Breast epithelium (tissue), 4 donors: ENCODE measurements at regions not wholly inside any gene's neighbourhood (a gene's known extent, or its start where the extent isn't known, plus 50 kb on each side); places are given as distances from the start of the nearest gene placed in this dataset.

Experiments used
- DNase-seq, 2 donors: peaks; one replicate each; pipeline ENCODE4 v3.0.0-alpha.2; 2019; ENCODE audit warnings: low spot score in 2 of 2
- H3K27ac ChIP-seq, 2 donors: fragments of 200-600 bp; sonication (generic) in 1 of 2; one replicate each; pipeline ENCODE4 v1.5.1; 2016 to 2019; ENCODE audit warnings: mild to moderate bottlenecking in 1 of 2
- H3K27me3 ChIP-seq, 2 donors: fragments of 200-600 bp; sonication (generic) in 1 of 2; one replicate each; pipeline versions ENCODE4 v1.5.1 to v1.6.0; 2017 to 2019; ENCODE audit warnings: control low read depth in 1 of 2, mild to moderate bottlenecking in 1 of 2
- H3K36me3 ChIP-seq: fragments of 200-600 bp; one replicate; pipeline ENCODE4 v1.5.1; 2019
- H3K4me1 ChIP-seq, 2 donors: fragments of 200-600 bp; sonication (generic); one replicate each; pipeline ENCODE4 v1.5.1; 2016 to 2019; ENCODE audit warnings: control low read depth in 1 of 2
- H3K4me3 ChIP-seq, 3 donors: fragments of 200-600 bp; sonication (generic); 1 replicate in 2 of 3; 2 replicates in 1 of 3; pipeline ENCODE4 v1.5.1; 2016 to 2019; ENCODE audit warnings: mild to moderate bottlenecking in 3 of 3, moderate library complexity in 2 of 3
- H3K9me3 ChIP-seq, 2 donors: fragments of 200-600 bp; sonication (generic) in 1 of 2; one replicate each; pipeline ENCODE4 v1.5.1; 2016 to 2019; ENCODE audit warnings: control low read depth in 1 of 2
- CTCF ChIP-seq, 3 donors: fragments of 450-650 bp; IDR thresholded peaks; one replicate each; pipeline ENCODE4 v1.5.1; 2016 to 2017; ENCODE audit warnings: antibody characterized with exemption in 3 of 3, mild to moderate bottlenecking in 3 of 3, moderate library complexity in 3 of 3
- POLR2A ChIP-seq: fragments of 450-650 bp; IDR thresholded peaks from one replicate; pipeline ENCODE4 v1.6.1; 2016; ENCODE audit warnings: antibody characterized with exemption, mild to moderate bottlenecking, moderate library complexity
- POLR2AphosphoS5 ChIP-seq, 3 donors: sonication (generic); formaldehyde crosslinking; IDR thresholded peaks; one replicate each; pipeline ENCODE4 v1.6.1; 2017; ENCODE audit warnings: antibody characterized with exemption in 3 of 3
- intact Hi-C: fragments of 100-400 bp; cut with DNase I; formaldehyde crosslinking; loops from one replicate; pipeline ENCODE4 v1.15.1; 2023; ENCODE audit warnings: low total_unique reads

DNA sequence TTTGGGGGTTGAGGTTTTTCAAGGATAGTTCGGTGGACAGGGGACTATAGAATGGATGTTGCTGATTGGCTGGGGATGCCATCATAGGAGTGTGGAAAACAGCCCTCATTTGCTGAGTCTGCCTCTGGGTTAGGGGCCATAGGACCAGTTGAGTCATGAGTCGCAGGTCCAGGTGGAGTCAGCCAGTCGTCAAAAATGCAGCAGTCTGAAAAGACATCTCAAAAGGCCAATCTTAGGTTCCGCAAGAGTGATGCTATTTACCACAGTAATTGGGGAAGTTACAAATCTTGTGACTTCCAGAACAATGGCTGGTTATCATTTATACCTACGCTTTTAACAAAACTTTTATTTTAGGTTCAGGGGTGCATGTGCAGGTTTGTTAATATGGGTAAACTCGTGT, 276.0 kb upstream of the DMRT1 start:
- H3K4me1 ChIP-seq = no peaks in the 10 kb centered on the region
- no peak overlapping the region for H3K4me3 ChIP-seq
- no peaks in the 10 kb centered on the region for H3K27me3 ChIP-seq
- no peaks in the 10 kb centered on the region for H3K9me3 ChIP-seq
- no peak for DNase-seq
- H3K27ac ChIP-seq = no peak overlapping the region
- intact Hi-C loops = no loop called here
- TF ChIP-seq POLR2AphosphoS5 (IDR thresholded peaks at IDR 0.05) = no peak
- no peaks in the 10 kb centered on the region for H3K36me3 ChIP-seq

GRCh38 chr9:567128-567746, 274.3 kb upstream of the DMRT1 start:
- intact Hi-C loops = no loop called here

GRCh38 chr9:567747-568305, 273.7 kb upstream of the DMRT1 start:
- H3K36me3 ChIP-seq = no peaks in the 10 kb centered on the region
- H3K4me1 ChIP-seq = peaks cover 0 to 12% of the 10 kb centered on the region in 2 donors
- no peak for DNase-seq
- no peak for TF ChIP-seq CTCF (IDR thresholded peaks at IDR 0.05)
- TF ChIP-seq POLR2A = no peak
- TF ChIP-seq POLR2AphosphoS5 (IDR thresholded peaks at IDR 0.05) = no peak
- no peak overlapping the region for H3K4me3 ChIP-seq
- no peaks in the 10 kb centered on the region for H3K9me3 ChIP-seq
- intact Hi-C loops = no loop called here
- H3K27me3 ChIP-seq = no peaks in the 10 kb centered on the region
- H3K27ac ChIP-seq = no peak overlapping the region

More at GRCh38 chr9:567128-567746, 274.3 kb upstream of the DMRT1 start:
- Histone ChIP-seq H3K4me1 (peaks cover 0 to 12% of the 10 kb centered on the region in 2 donors), H3K9me3 (no peaks in the 10 kb centered on the region), H3K27me3 (no peaks in the 10 kb centered on the region), H3K36me3 (no peaks in the 10 kb centered on the region), H3K4me3 (no peak overlapping the region), H3K27ac (no peak overlapping the region)
- TF ChIP-seq POLR2AphosphoS5 (IDR thresholded peaks at IDR 0.05) (no peak), POLR2A (no peak), CTCF (IDR thresholded peaks at IDR 0.05) (no peak)
- no peak for DNase-seq

- no peak for DNase-seq
- H3K36me3 ChIP-seq = no peaks in the 10 kb centered on the region
- no peak for TF ChIP-seq CTCF (IDR thresholded peaks at IDR 0.05)
- TF ChIP-seq POLR2AphosphoS5 (IDR thresholded peaks at IDR 0.05) = no peak
- intact Hi-C loops = no loop called here
- no peaks in the 10 kb centered on the region for H3K27me3 ChIP-seq
- H3K4me3 ChIP-seq = no peak overlapping the region
- H3K27ac ChIP-seq = no peak overlapping the region
- H3K4me1 ChIP-seq = peaks cover 0 to 12% of the 10 kb centered on the region in 2 donors
- H3K9me3 ChIP-seq = no peaks in the 10 kb centered on the region
Observed at GRCh38 chr9:569296-569695, 272.2 kb upstream of the DMRT1 start.

- DNase-seq = no peak
- Histone ChIP-seq H3K27me3 (no peaks in the 10 kb centered on the region), H3K27ac (no peak overlapping the region), H3K9me3 (no peaks in the 10 kb centered on the region), H3K36me3 (no peaks in the 10 kb centered on the region), H3K4me3 (no peak overlapping the region), H3K4me1 (peaks cover 0 to 12% of the 10 kb centered on the region in 2 donors)
- intact Hi-C loops = no loop called here
- no peak for TF ChIP-seq POLR2AphosphoS5 (IDR thresholded peaks at IDR 0.05)
- TF ChIP-seq POLR2A = no peak
- no peak for TF ChIP-seq CTCF (IDR thresholded peaks at IDR 0.05)
Observed at GRCh38 chr9:570187-570586, 271.3 kb upstream of the DMRT1 start.
